ENCODE measurements at regions not wholly inside any gene's neighbourhood (a gene's known extent, or its start where the extent isn't known, plus 50 kb on each side); places are given as distances from the start of the nearest gene placed in this dataset.

- H3K4me3 ChIP-seq (ENCODE audit: low read depth, low read length) = no peak overlapping the region
- no peak for TF ChIP-seq CTCF (IDR thresholded peaks at IDR 0.05; ENCODE audit: low read depth, low read length)
- no peak for DNase-seq (ENCODE audit: low read depth, low spot score)
- in situ Hi-C loops (cut with HindIII; ENCODE audit: low sequenced_read_pairs) = no loop called here
Measured at GRCh38 chr1:14300991-14301703, 297.3 kb upstream of the KAZN start.

- H3K4me3 ChIP-seq (ENCODE audit: low read depth, low read length) = no peak overlapping the region
- no peak for TF ChIP-seq CTCF (IDR thresholded peaks at IDR 0.05; ENCODE audit: low read depth, low read length)
- DNase-seq (ENCODE audit: low read depth, low spot score) = no peak
- in situ Hi-C loops (cut with HindIII; ENCODE audit: low sequenced_read_pairs) = no loop called here
Measured at GRCh38 chr1:14301704-14302024, 296.8 kb upstream of the KAZN start.

GRCh38 chr1:14302025-14302424 lies 296.5 kb upstream of the KAZN start:
- in situ Hi-C loops (cut with HindIII; ENCODE audit: low sequenced_read_pairs) = no loop called here
- TF ChIP-seq CTCF (IDR thresholded peaks at IDR 0.05; ENCODE audit: low read depth, low read length) = no peak
- DNase-seq (ENCODE audit: low read depth, low spot score) = no peak
- no peak overlapping the region for H3K4me3 ChIP-seq (ENCODE audit: low read depth, low read length)

- TF ChIP-seq CTCF (IDR thresholded peaks at IDR 0.05; ENCODE audit: low read depth, low read length) = no peak
- no peak overlapping the region for H3K4me3 ChIP-seq (ENCODE audit: low read depth, low read length)
- no peak for DNase-seq (ENCODE audit: low read depth, low spot score)
- in situ Hi-C loops (cut with HindIII; ENCODE audit: low sequenced_read_pairs) = no loop called here
Measured at GRCh38 chr1:14303011-14303410, 295.5 kb upstream of the KAZN start.

GRCh38 chr1:14304381-14304865 lies 294.1 kb upstream of the KAZN start:
- DNase-seq (ENCODE audit: low read depth, low spot score) = peak; percentile 68
- TF ChIP-seq CTCF (IDR thresholded peaks at IDR 0.05; ENCODE audit: low read depth, low read length) = no peak
- no peak overlapping the region for H3K4me3 ChIP-seq (ENCODE audit: low read depth, low read length)
- in situ Hi-C loops (cut with HindIII; ENCODE audit: low sequenced_read_pairs) = no loop called here

- in situ Hi-C loops (cut with HindIII; ENCODE audit: low sequenced_read_pairs) = no loop called here
- no peak for DNase-seq (ENCODE audit: low read depth, low spot score)
- H3K4me3 ChIP-seq (ENCODE audit: low read depth, low read length) = no peak overlapping the region
- TF ChIP-seq CTCF (IDR thresholded peaks at IDR 0.05; ENCODE audit: low read depth, low read length) = no peak
Measured at GRCh38 chr1:14308460-14308859, 290.0 kb upstream of the KAZN start.

Data from astrocyte of the spinal cord (primary cell).